Choroid plexus epithelial cell (primary cell): ENCODE measurements at regions not wholly inside any gene's neighbourhood (a gene's known extent, or its start where the extent isn't known, plus 50 kb on each side); places are given as distances from the start of the nearest gene placed in this dataset.

ENCODE experiments used
- DNase-seq: peaks from one replicate; pipeline ENCODE4 v3.0.0-alpha.2; 2010; ENCODE audit warnings: low read depth
- H3K4me3 ChIP-seq: 2 replicates; pipeline ENCODE4 v1.5.1; 2011; ENCODE audit warnings: low read depth, mild to moderate bottlenecking, control low read depth, low read length, moderate library complexity
- TF ChIP-seq, protein P1 (sequence below): conservative IDR thresholded peaks from 2 replicates; pipeline ENCODE4 v1.5.1; 2011; ENCODE audit warnings: low read depth, mild to moderate bottlenecking, control low read depth, inconsistent platforms, low read length, moderate library complexity

- DNase-seq = peak; percentile 74
- no peak overlapping the region for H3K4me3 ChIP-seq
- TF ChIP-seq, protein P1, sequence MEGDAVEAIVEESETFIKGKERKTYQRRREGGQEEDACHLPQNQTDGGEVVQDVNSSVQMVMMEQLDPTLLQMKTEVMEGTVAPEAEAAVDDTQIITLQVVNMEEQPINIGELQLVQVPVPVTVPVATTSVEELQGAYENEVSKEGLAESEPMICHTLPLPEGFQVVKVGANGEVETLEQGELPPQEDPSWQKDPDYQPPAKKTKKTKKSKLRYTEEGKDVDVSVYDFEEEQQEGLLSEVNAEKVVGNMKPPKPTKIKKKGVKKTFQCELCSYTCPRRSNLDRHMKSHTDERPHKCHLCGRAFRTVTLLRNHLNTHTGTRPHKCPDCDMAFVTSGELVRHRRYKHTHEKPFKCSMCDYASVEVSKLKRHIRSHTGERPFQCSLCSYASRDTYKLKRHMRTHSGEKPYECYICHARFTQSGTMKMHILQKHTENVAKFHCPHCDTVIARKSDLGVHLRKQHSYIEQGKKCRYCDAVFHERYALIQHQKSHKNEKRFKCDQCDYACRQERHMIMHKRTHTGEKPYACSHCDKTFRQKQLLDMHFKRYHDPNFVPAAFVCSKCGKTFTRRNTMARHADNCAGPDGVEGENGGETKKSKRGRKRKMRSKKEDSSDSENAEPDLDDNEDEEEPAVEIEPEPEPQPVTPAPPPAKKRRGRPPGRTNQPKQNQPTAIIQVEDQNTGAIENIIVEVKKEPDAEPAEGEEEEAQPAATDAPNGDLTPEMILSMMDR = no peak
Measured at GRCh38 chr16:85377388-85378144, 235.6 kb upstream of the GSE1 start.

DNA sequence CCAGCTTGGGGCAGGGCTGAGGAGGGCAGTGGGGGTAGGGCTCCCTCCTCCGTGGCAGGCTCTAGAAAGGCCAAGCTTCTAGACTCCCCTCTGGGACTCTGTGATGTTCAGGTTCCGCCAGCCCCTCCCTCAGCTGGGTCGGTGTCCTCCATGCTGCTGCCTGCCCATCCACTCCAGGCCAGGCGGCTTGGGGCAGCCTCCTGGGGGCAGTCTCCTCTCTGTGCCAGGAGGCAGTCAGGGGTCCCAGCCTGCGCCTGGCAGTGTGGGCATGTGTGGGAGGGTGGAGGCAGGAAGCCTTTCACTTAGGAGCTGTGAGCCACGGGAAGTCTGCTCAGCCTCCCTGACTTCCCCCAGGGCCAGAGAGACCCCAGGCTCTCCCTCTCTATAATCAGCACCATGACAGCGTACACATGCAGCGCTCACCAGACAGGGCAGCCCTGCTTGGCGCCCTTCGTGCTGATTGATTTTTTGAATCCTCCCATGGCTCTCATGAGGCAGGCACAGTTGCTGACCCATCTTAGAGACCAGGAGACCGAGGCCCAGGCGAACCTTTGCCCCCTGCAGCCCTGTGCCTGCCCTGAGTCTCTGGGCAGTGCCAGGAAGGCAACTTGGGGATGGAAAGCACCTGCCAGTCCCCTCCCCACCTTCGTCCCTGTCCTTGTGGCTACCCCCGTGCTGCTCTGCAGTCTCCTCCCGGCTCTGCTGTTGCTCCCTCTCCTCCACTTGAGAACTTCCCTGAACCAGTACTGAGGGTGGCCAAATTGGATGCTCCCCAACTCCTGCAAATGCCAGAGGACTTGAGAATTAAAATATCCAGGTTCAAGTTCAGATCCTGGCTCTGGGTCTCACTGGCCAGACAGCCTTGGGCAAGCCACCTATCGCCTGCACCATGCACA, 234.7 kb upstream of the GSE1 start:
- H3K4me3 ChIP-seq = no peak overlapping the region
- TF ChIP-seq, protein P1 = no peak
- no peak for DNase-seq

DNA sequence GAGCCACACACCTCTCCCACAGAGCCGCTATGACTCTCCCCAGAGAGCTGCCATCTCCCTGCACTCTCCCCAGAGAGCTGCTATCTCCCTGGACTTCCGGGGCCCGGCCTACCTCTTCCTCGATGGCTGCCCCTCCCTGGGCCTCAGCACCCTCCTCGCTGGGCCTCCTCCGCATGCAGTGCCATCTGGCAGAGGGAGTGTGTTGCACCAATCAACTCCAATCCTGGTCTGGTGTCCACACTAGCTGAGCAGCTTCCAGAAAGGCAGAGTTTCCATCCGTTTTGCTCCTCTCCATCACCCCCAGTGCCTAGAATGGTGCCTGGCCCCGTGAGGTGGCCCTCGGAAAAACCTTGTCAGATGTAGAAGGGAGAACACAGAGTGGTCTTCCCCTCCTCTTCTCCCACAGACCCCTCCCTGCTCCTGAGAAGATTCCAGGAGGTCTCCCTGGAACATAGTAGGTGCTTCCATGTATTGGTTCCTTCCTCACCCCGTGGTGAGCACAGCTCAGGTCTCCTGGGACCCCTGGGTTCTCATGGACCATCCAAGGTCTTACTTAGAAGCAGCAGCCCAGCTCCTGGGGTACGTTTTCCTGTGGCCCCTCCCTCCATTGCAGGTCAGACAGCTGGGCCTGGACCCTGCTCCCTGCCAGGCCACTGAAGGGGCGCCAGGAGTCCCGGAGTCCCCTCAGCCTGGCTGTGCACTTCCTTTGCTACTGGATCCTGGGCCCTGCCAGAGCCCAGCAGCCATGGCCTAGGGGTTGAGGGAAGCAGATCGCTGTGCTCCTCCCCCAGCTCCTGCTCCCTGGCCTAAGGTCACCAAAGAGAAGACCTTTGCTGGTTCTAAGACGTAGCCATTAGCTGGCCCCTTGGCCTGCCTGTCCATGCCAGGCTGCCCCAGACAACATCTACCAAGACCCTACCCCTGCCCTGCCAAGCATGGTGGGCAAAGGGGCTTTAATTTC, 233.8 kb upstream of the GSE1 start:
- TF ChIP-seq, protein P1 = no peak
- no peak overlapping the region for H3K4me3 ChIP-seq
- no peak for DNase-seq

DNA sequence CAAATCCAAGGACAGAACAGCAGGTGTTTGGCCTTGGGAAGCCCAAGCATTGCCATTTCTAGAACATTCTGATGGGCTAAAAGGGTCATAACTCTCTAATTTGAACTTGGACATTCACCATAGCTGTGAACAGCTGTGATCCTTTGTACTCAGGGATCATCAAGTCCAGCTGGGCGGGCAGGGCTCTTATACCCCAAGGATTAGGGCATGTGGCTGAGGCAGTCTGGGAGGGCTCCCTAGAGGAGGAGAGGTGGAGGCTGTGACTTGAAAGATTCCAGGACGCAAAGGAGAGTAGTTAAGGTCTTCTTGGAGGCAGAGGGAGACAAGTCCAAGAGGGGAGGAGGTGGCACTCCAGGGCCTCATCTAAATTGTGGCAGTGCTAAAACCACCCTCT, 233.1 kb upstream of the GSE1 start:
- no peak overlapping the region for H3K4me3 ChIP-seq
- TF ChIP-seq, protein P1 = no peak
- DNase-seq = no peak

GRCh38 chr16:85380905-85381737, 232.0 kb upstream of the GSE1 start:
- no peak for DNase-seq
- no peak overlapping the region for H3K4me3 ChIP-seq
- TF ChIP-seq, protein P1 = no peak
